ENCODE measurements at regions not wholly inside any gene's neighbourhood (a gene's known extent, or its start where the extent isn't known, plus 50 kb on each side); places are given as distances from the start of the nearest gene placed in this dataset.
"Not testable (repeated sequence)": the region's sequence is repeated elsewhere in the genome, so short reads cannot be mapped to it uniquely, and the experiment has no call there.

- no peak overlapping the region for H3K27ac Mint-ChIP-seq
- peaks cover 1 to 8% (median 4%) of the 10 kb centered on the region in 3 donors for H3K9me3 Mint-ChIP-seq
- H3K36me3 Mint-ChIP-seq: no peaks in the 10 kb centered on the region
- no peaks in the 10 kb centered on the region for H3K27me3 Mint-ChIP-seq
- H3K4me1 Mint-ChIP-seq: no peaks in the 10 kb centered on the region
- H3K4me3 Mint-ChIP-seq: no peak overlapping the region
These were observed 754.0 kb upstream of the SLIT2 start for GRCh38 chr4:19497705-19498104.

GRCh38 chr4:19496756-19497155, 754.9 kb upstream of the SLIT2 start:
- no peaks in the 10 kb centered on the region for H3K27me3 Mint-ChIP-seq
- no peaks in the 10 kb centered on the region for H3K36me3 Mint-ChIP-seq
- H3K4me1 Mint-ChIP-seq: no peaks in the 10 kb centered on the region
- no peak overlapping the region for H3K27ac Mint-ChIP-seq
- no peak overlapping the region for H3K4me3 Mint-ChIP-seq
- H3K9me3 Mint-ChIP-seq: peaks cover 1 to 9% (median 8%) of the 10 kb centered on the region in 3 donors

GRCh38 chr4:19494961-19495360, 756.7 kb upstream of the SLIT2 start:
- Mint-ChIP-seq H3K27me3 (no peaks in the 10 kb centered on the region), H3K4me1 (no peaks in the 10 kb centered on the region), H3K9me3 (peaks cover 1 to 17% (median 8%) of the 10 kb centered on the region in 3 donors), H3K4me3 (no peak overlapping the region), H3K27ac (no peak overlapping the region), H3K36me3 (no peaks in the 10 kb centered on the region)

- H3K9me3 Mint-ChIP-seq: peaks cover 1 to 17% (median 8%) of the 10 kb centered on the region in 3 donors
- H3K4me1 Mint-ChIP-seq: no peaks in the 10 kb centered on the region
- H3K27ac Mint-ChIP-seq: no peak overlapping the region
- H3K27me3 Mint-ChIP-seq: no peaks in the 10 kb centered on the region
- no peaks in the 10 kb centered on the region for H3K36me3 Mint-ChIP-seq
- no peak overlapping the region for H3K4me3 Mint-ChIP-seq
These were observed 759.1 kb upstream of the SLIT2 start for GRCh38 chr4:19492606-19493005.

- H3K9me3 Mint-ChIP-seq: peaks cover 0 to 5% (median 0%) of the 10 kb centered on the region in 3 donors
- no peaks in the 10 kb centered on the region for H3K36me3 Mint-ChIP-seq
- H3K27ac Mint-ChIP-seq: no peak overlapping the region
- H3K4me1 Mint-ChIP-seq: no peaks in the 10 kb centered on the region
- no peaks in the 10 kb centered on the region for H3K27me3 Mint-ChIP-seq
- no peak overlapping the region for H3K4me3 Mint-ChIP-seq
These were observed 765.3 kb upstream of the SLIT2 start for GRCh38 chr4:19486400-19486799.

GRCh38 chr4:19478791-19479190, 772.9 kb upstream of the SLIT2 start:
- Mint-ChIP-seq H3K9me3 (no peaks in the 10 kb centered on the region), H3K27me3 (no peaks in the 10 kb centered on the region), H3K4me3 (no peak overlapping the region), H3K36me3 (peaks cover 2% of the 10 kb centered on the region), H3K4me1 (no peaks in the 10 kb centered on the region), H3K27ac (no peak overlapping the region)

GRCh38 chr4:19473569-19473968, 778.1 kb upstream of the SLIT2 start:
- Mint-ChIP-seq H3K9me3 (peaks cover 0 to 11% (median 5%) of the 10 kb centered on the region in 3 donors), H3K4me1 (no peaks in the 10 kb centered on the region), H3K4me3 (no peak overlapping the region), H3K27ac (no peak overlapping the region), H3K27me3 (no peaks in the 10 kb centered on the region), H3K36me3 (no peaks in the 10 kb centered on the region)

GRCh38 chr4:19472666-19473065, 779.0 kb upstream of the SLIT2 start:
- no peaks in the 10 kb centered on the region for H3K27me3 Mint-ChIP-seq
- H3K4me3 Mint-ChIP-seq: no peak overlapping the region
- H3K27ac Mint-ChIP-seq: no peak overlapping the region
- H3K36me3 Mint-ChIP-seq: no peaks in the 10 kb centered on the region
- H3K4me1 Mint-ChIP-seq: no peaks in the 10 kb centered on the region
- peaks cover 0 to 15% (median 5%) of the 10 kb centered on the region in 3 donors for H3K9me3 Mint-ChIP-seq

GRCh38 chr4:19470001-19470400, 781.7 kb upstream of the SLIT2 start:
- not testable (repeated sequence) for H3K27me3 Mint-ChIP-seq, H3K4me3 Mint-ChIP-seq, H3K4me1 Mint-ChIP-seq, H3K36me3 Mint-ChIP-seq, H3K27ac Mint-ChIP-seq
- H3K9me3 Mint-ChIP-seq: peaks cover 2 to 15% (median 7%) of the 10 kb centered on the region in 3 donors

GRCh38 chr4:19462117-19462516, 789.6 kb upstream of the SLIT2 start:
- Mint-ChIP-seq H3K4me3 (no peak overlapping the region), H3K27ac (no peak overlapping the region), H3K27me3 (no peaks in the 10 kb centered on the region), H3K4me1 (no peaks in the 10 kb centered on the region), H3K36me3 (no peaks in the 10 kb centered on the region), H3K9me3 (peaks cover 2 to 6% (median 4%) of the 10 kb centered on the region in 3 donors)

- Mint-ChIP-seq H3K36me3 (peaks cover 1% of the 10 kb centered on the region), H3K4me1 (no peaks in the 10 kb centered on the region), H3K9me3 (peaks cover 3 to 4% (median 4%) of the 10 kb centered on the region in 3 donors), H3K27ac (no peak overlapping the region), H3K4me3 (peak overlapping the region in 1 of 4 donors; percentile 54), H3K27me3 (no peaks in the 10 kb centered on the region)
These were observed 795.7 kb upstream of the SLIT2 start for GRCh38 chr4:19455850-19456602.

GRCh38 chr4:19455196-19455595, 796.5 kb upstream of the SLIT2 start:
- H3K4me3 Mint-ChIP-seq: no peak overlapping the region
- H3K4me1 Mint-ChIP-seq: no peaks in the 10 kb centered on the region
- H3K27ac Mint-ChIP-seq: no peak overlapping the region
- H3K27me3 Mint-ChIP-seq: no peaks in the 10 kb centered on the region
- H3K9me3 Mint-ChIP-seq: peaks cover 3 to 5% (median 4%) of the 10 kb centered on the region in 3 donors
- H3K36me3 Mint-ChIP-seq: peaks cover 1% of the 10 kb centered on the region

- Mint-ChIP-seq H3K27me3 (no peaks in the 10 kb centered on the region), H3K9me3 (peaks cover 6 to 16% (median 8%) of the 10 kb centered on the region in 3 donors), H3K4me1 (no peaks in the 10 kb centered on the region), H3K36me3 (no peaks in the 10 kb centered on the region), H3K4me3 (no peak overlapping the region), H3K27ac (no peak overlapping the region)
These were observed 813.5 kb upstream of the SLIT2 start for GRCh38 chr4:19438233-19438632.

- peaks cover 3 to 13% (median 9%) of the 10 kb centered on the region in 3 donors for H3K9me3 Mint-ChIP-seq
- H3K27me3 Mint-ChIP-seq: no peaks in the 10 kb centered on the region
- no peaks in the 10 kb centered on the region for H3K4me1 Mint-ChIP-seq
- no peaks in the 10 kb centered on the region for H3K36me3 Mint-ChIP-seq
- no peak overlapping the region for H3K27ac Mint-ChIP-seq
- H3K4me3 Mint-ChIP-seq: no peak overlapping the region
These were observed 814.7 kb upstream of the SLIT2 start for GRCh38 chr4:19437008-19437407.

- peaks cover 1 to 15% (median 6%) of the 10 kb centered on the region in 3 donors for H3K9me3 Mint-ChIP-seq
- H3K36me3 Mint-ChIP-seq: no peaks in the 10 kb centered on the region
- H3K4me1 Mint-ChIP-seq: no peaks in the 10 kb centered on the region
- H3K27me3 Mint-ChIP-seq: no peaks in the 10 kb centered on the region
- no peak overlapping the region for H3K27ac Mint-ChIP-seq
- H3K4me3 Mint-ChIP-seq: no peak overlapping the region
These were observed 822.0 kb upstream of the SLIT2 start for GRCh38 chr4:19429684-19430083.

- Mint-ChIP-seq H3K27ac (no peak overlapping the region), H3K4me1 (no peaks in the 10 kb centered on the region), H3K4me3 (no peak overlapping the region), H3K36me3 (no peaks in the 10 kb centered on the region), H3K27me3 (no peaks in the 10 kb centered on the region), H3K9me3 (peaks cover 3 to 5% (median 5%) of the 10 kb centered on the region in 3 donors)
These were observed 826.6 kb upstream of the SLIT2 start for GRCh38 chr4:19425146-19425545.

Measured in IgD-negative memory B cell (primary cell).